H1 (cell line): ENCODE measurements at regions not wholly inside any gene's neighbourhood (a gene's known extent, or its start where the extent isn't known, plus 50 kb on each side); places are given as distances from the start of the nearest gene placed in this dataset.

Experiments used
- CTCF ChIA-PET: fragments of 300-600 bp; sonication (Branson Sonifier 250); formaldehyde crosslinking; loops from one replicate; lab custom pipeline; 2021; ENCODE audit not compliant: partially characterized antibody; lab: Charles Lee
- POLR2A ChIA-PET: fragments of 300-600 bp; sonication (Branson Sonifier 250); formaldehyde crosslinking; loops from one replicate; lab custom pipeline; 2021; ENCODE audit warnings: inconsistent platforms; ENCODE audit not compliant: partially characterized antibody; lab: Charles Lee
- DNase-seq, 2 experiments: peaks; one replicate each; pipeline versions ENCODE4 v3.0.0 to v3.0.0-alpha.2; 2010 to 2022; ENCODE audit warnings: low spot score in 2 of 2, low read depth in 1 of 2, mixed read lengths in 1 of 2
- FAIRE-seq: peaks from 2 replicates; lab custom pipeline; 2011; peaks lifted over from hg19 to GRCh38; lab: Jason Lieb, UNC
- H2AFZ ChIP-seq: 2 replicates; pipeline ENCODE4 v1.8.1; 2012; ENCODE audit warnings: low read length, inconsistent platforms
- H2AK5ac ChIP-seq: 2 replicates; pipeline ENCODE4 v1.6.1; 2013; ENCODE audit warnings: low read depth, low read length
- H2BK120ac ChIP-seq: replicated peaks from 2 replicates; pipeline ENCODE3; 2013; ENCODE audit warnings: low read depth, low read length, inconsistent platforms
- H2BK12ac ChIP-seq: 2 replicates; pipeline ENCODE4 v1.6.1; 2013; ENCODE audit warnings: low read depth, low read length
- H2BK15ac ChIP-seq: 2 replicates; pipeline ENCODE4 v1.6.1; 2013; ENCODE audit warnings: low read length
- H2BK20ac ChIP-seq: 2 replicates; pipeline ENCODE4 v1.6.1; 2013; ENCODE audit warnings: low read length
- H2BK5ac ChIP-seq: 2 replicates; pipeline ENCODE4 v1.6.1; 2013; ENCODE audit warnings: low read depth, low read length
- H3K14ac ChIP-seq: 2 replicates; pipeline ENCODE4 v1.6.1; 2013; ENCODE audit warnings: inconsistent platforms; ENCODE audit not compliant: insufficient read length
- H3K18ac ChIP-seq: 2 replicates; pipeline ENCODE4 v1.6.1; 2013; ENCODE audit warnings: low read length; ENCODE audit errors: extremely low read depth
- H3K23ac ChIP-seq: 2 replicates; pipeline ENCODE4 v1.6.1; 2013; ENCODE audit warnings: inconsistent platforms; ENCODE audit not compliant: insufficient read length
- H3K23me2 ChIP-seq: 2 replicates; pipeline ENCODE4 v1.6.1; 2013; ENCODE audit warnings: low read depth, low read length
- H3K27ac ChIP-seq: 2 replicates; pipeline ENCODE4 v1.6.1; 2011; ENCODE audit warnings: low read depth, low read length, inconsistent platforms
- H3K27me3 ChIP-seq, 4 experiments: replicated peaks in 1 of 4; 1 replicate in 1 of 4; 2 replicates in 3 of 4; pipeline versions ENCODE4 v1.6.1 to v1.8.1; 2011 to 2013; ENCODE audit warnings: low read length in 3 of 4, mild to moderate bottlenecking in 3 of 4, inconsistent platforms in 2 of 4, mixed read lengths in 2 of 4, moderate library complexity in 1 of 4; ENCODE audit not compliant: control insufficient read depth in 3 of 4, insufficient read depth in 3 of 4; ENCODE audit errors: extremely low read depth in 1 of 4
- H3K36me3 ChIP-seq, 4 experiments: 2 replicates each; pipeline versions ENCODE4 v1.6.1 to v1.8.1; 2011 to 2013; ENCODE audit warnings: mild to moderate bottlenecking in 4 of 4, low read length in 3 of 4, moderate library complexity in 2 of 4, control low read depth in 1 of 4, inconsistent platforms in 1 of 4; ENCODE audit not compliant: insufficient read depth in 4 of 4, control insufficient read depth in 2 of 4
- H3K4ac ChIP-seq: replicated peaks from 2 replicates; pipeline ENCODE3; 2013; ENCODE audit warnings: low read length, low read depth, mixed read lengths, inconsistent platforms; ENCODE audit not compliant: insufficient read length
- H3K4me1 ChIP-seq, 4 experiments: replicated peaks in 1 of 4; 1 replicate in 1 of 4; 2 replicates in 3 of 4; pipeline versions ENCODE4 v1.6.1 to v1.8.1; 2011 to 2013; ENCODE audit warnings: low read length in 3 of 4, inconsistent platforms in 2 of 4, mixed read lengths in 1 of 4; ENCODE audit not compliant: insufficient read depth in 4 of 4, control insufficient read depth in 3 of 4
- H3K4me2 ChIP-seq, 2 experiments: 2 replicates each; pipeline versions ENCODE4 v1.6.1 to v1.8.1; 2011 to 2013; ENCODE audit warnings: low read depth in 2 of 2, low read length in 2 of 2, control low read depth in 1 of 2, inconsistent platforms in 1 of 2, mild to moderate bottlenecking in 1 of 2; ENCODE audit not compliant: insufficient read depth in 1 of 2
- H3K4me3 ChIP-seq, 4 experiments: fragments of 200-600, 300-600 bp in 1 of 4; sonication (generic), shearing (Covaris generic), sonication (Bioruptor Twin) in 1 of 4; 2 replicates each; pipeline versions ENCODE4 v1.5.1 to v1.8.1; 2011 to 2016; ENCODE audit warnings: low read length in 4 of 4, low read depth in 3 of 4, control low read depth in 2 of 4, inconsistent platforms in 2 of 4, mild to moderate bottlenecking in 2 of 4, mixed read lengths in 1 of 4, moderate library complexity in 1 of 4; ENCODE audit not compliant: insufficient read depth in 2 of 4; ENCODE audit errors: extremely low read depth in 1 of 4
- H3K56ac ChIP-seq: replicated peaks from 2 replicates; pipeline ENCODE3; 2013; ENCODE audit warnings: low read depth, mild to moderate bottlenecking, mixed read lengths, low read length, inconsistent platforms; ENCODE audit not compliant: insufficient read length
- H3K79me1 ChIP-seq: 2 replicates; pipeline ENCODE4 v1.6.1; 2013; ENCODE audit warnings: low read depth, low read length, control low read depth
- H3K79me2 ChIP-seq, 2 experiments: 2 replicates each; pipeline versions ENCODE4 v1.6.1 to v1.8.1; 2012 to 2013; ENCODE audit warnings: low read length in 2 of 2, mild to moderate bottlenecking in 2 of 2, inconsistent platforms in 1 of 2; ENCODE audit not compliant: insufficient read depth in 2 of 2, control insufficient read depth in 1 of 2
- H3K9ac ChIP-seq, 4 experiments: replicated peaks in 1 of 4; 1 replicate in 1 of 4; 2 replicates in 3 of 4; pipeline versions ENCODE4 v1.6.1 to v1.8.1; 2011 to 2013; ENCODE audit warnings: low read depth in 3 of 4, low read length in 3 of 4, control low read depth in 2 of 4, mild to moderate bottlenecking in 2 of 4, moderate library complexity in 2 of 4, inconsistent platforms in 1 of 4; ENCODE audit errors: extremely low read depth in 1 of 4
- H3K9me3 ChIP-seq, 2 experiments: 2 replicates each; pipeline versions ENCODE4 v1.6.1 to v1.8.1; 2012 to 2013; ENCODE audit warnings: mild to moderate bottlenecking in 2 of 2, moderate library complexity in 2 of 2, control low read depth in 1 of 2, inconsistent platforms in 1 of 2, low read depth in 1 of 2, low read length in 1 of 2, mixed read lengths in 1 of 2; ENCODE audit not compliant: insufficient read depth in 2 of 2
- H4K20me1 ChIP-seq, 2 experiments: replicated peaks in 1 of 2; 2 replicates each; pipeline versions ENCODE3 to v1.8.1; 2011 to 2013; ENCODE audit warnings: inconsistent platforms in 2 of 2, low read length in 2 of 2, mild to moderate bottlenecking in 1 of 2; ENCODE audit not compliant: insufficient read depth in 2 of 2, control insufficient read depth in 1 of 2
- H4K5ac ChIP-seq: 2 replicates; pipeline ENCODE4 v1.6.1; 2013; ENCODE audit warnings: low read length, low read depth, mixed read lengths, inconsistent platforms; ENCODE audit not compliant: insufficient read length
- H4K8ac ChIP-seq: 2 replicates; pipeline ENCODE4 v1.8.0; 2013; ENCODE audit warnings: mild to moderate bottlenecking, moderate library complexity, low read length, inconsistent platforms; ENCODE audit not compliant: insufficient read depth; ENCODE audit errors: extremely low read depth
- H4K91ac ChIP-seq: replicated peaks from 2 replicates; pipeline ENCODE3; 2013; ENCODE audit warnings: low read length, mixed read lengths, inconsistent platforms; ENCODE audit not compliant: insufficient read length
- BACH1 ChIP-seq: IDR thresholded peaks from 2 replicates; pipeline ENCODE4 v1.6.1; 2012; ENCODE audit warnings: low read length, improper control_type of control experiment
- JUND ChIP-seq: IDR thresholded peaks from 2 replicates; pipeline ENCODE4 v1.6.1; 2011; ENCODE audit warnings: mild to moderate bottlenecking, improper control_type of control experiment, low read length
- PHF8 ChIP-seq: fragments of 200-600 bp; sonication (generic); conservative IDR thresholded peaks from 2 replicates; pipeline ENCODE4 v1.7.1; 2012; ENCODE audit warnings: low read depth, mild to moderate bottlenecking, inconsistent platforms, low read length, moderate library complexity
- WGBS, 2 experiments: shearing (Covaris generic) in 1 of 2; methylation state at CpG; one replicate each; pipeline versions ENCODE4 v1.1.6 to v1.1.7; 2013 to 2015; ENCODE audit warnings: low lambda C conversion rate in 2 of 2, mixed read lengths in 2 of 2, inconsistent platforms in 1 of 2, low coverage in 1 of 2, missing lambda C conversion rate in 1 of 2; ENCODE audit not compliant: insufficient replicate concordance in 2 of 2, insufficient coverage in 1 of 2, insufficient read length in 1 of 2; ENCODE audit errors: extremely low coverage in 1 of 2, missing lambda C conversion rate in 1 of 2; 5-methylcytosine and 5-hydroxymethylcytosine counted together

- TF ChIP-seq PHF8, result no peak
Observed at GRCh38 chr14:85061256-85061655, 468.7 kb upstream of the FLRT2 start (continued).

- Histone ChIP-seq H3K4me3 (no peak overlapping the region), H2BK20ac (no peak overlapping the region), H4K8ac (no peak overlapping the region), H3K79me1 (no peaks in the 10 kb centered on the region), H2AK5ac (no peak overlapping the region), H3K56ac (no peak overlapping the region), H4K5ac (no peak overlapping the region), H3K4me1 (no peaks in the 10 kb centered on the region), H3K4me2 (no peak overlapping the region), H2BK5ac (no peak overlapping the region), H3K23ac (no peak overlapping the region), H3K4ac (no peak overlapping the region), H3K27ac (no peak overlapping the region), H4K91ac (no peak overlapping the region), H3K36me3 (no peaks in the 10 kb centered on the region), H3K9ac (no peak overlapping the region), H2BK12ac (no peak overlapping the region), H3K27me3 (no peaks in the 10 kb centered on the region), H3K18ac (no peak overlapping the region), H2BK120ac (no peak overlapping the region), H2BK15ac (no peak overlapping the region), H2AFZ (no peak overlapping the region), H3K23me2 (no peaks in the 10 kb centered on the region; the same call in 1 of the 2 replicates), H4K20me1 (no peaks in the 10 kb centered on the region), H3K14ac (no peak overlapping the region), H3K9me3 (no peaks in the 10 kb centered on the region), H3K79me2 (no peaks in the 10 kb centered on the region)
- DNase-seq (no peak), FAIRE-seq (no peak)
- CTCF ChIA-PET, result no interaction called here
- 96% methylated on average over 2 of the region's 2 CpGs; no CpG with 5 or more reads in 1 of the 2 experiments for WGBS, 2 experiments
- POLR2A ChIA-PET, result no interaction called here
- TF ChIP-seq BACH1 (no peak), JUND (no peak)
Observed at GRCh38 chr14:85063747-85064146, 466.2 kb upstream of the FLRT2 start.
